Right lobe of liver (tissue), 6 donors: ENCODE measurements at regions not wholly inside any gene's neighbourhood (a gene's known extent, or its start where the extent isn't known, plus 50 kb on each side); places are given as distances from the start of the nearest gene placed in this dataset.

ENCODE experiments used
- ATAC-seq, 4 donors: fragments of 200-7000 bp; cut with Tn5 transposase; one replicate each; pipeline ENCODE4 v1.9.1; 2020; ENCODE audit warnings: mild to moderate bottlenecking in 4 of 4, moderate library complexity in 4 of 4
- DNase-seq, 3 donors: peaks; one replicate each; pipeline ENCODE4 v3.0.0-alpha.2; 2020
- H3K27ac ChIP-seq, 3 donors: fragments of 200-600 bp; one replicate each; pipeline ENCODE4 v1.8.0; 2022
- H3K27me3 ChIP-seq, 2 donors: fragments of 200-600 bp; one replicate each; pipeline ENCODE4 v1.8.0; 2022
- H3K36me3 ChIP-seq, 4 donors: fragments of 200-600 bp; sonication (generic) in 1 of 4; one replicate each; pipeline versions ENCODE4 v1.5.1 to v1.8.0; 2017 to 2022; ENCODE audit warnings: control low read depth in 1 of 4
- H3K4me1 ChIP-seq, 4 donors: fragments of 200-600 bp; sonication (generic) in 1 of 4; one replicate each; pipeline versions ENCODE4 v1.5.1 to v1.8.0; 2017 to 2022; ENCODE audit warnings: control low read depth in 1 of 4
- H3K4me3 ChIP-seq, 3 donors: fragments of 200-600 bp; one replicate each; pipeline ENCODE4 v1.8.0; 2022
- H3K9me3 ChIP-seq, 4 donors: fragments of 200-600 bp; sonication (generic) in 1 of 4; one replicate each; pipeline versions ENCODE4 v1.5.1 to v1.8.0; 2017 to 2022; ENCODE audit warnings: control low read depth in 1 of 4
- POLR2A ChIP-seq: fragments of 450-650 bp; IDR thresholded peaks from one replicate; pipeline ENCODE4 v1.6.1; 2017; ENCODE audit warnings: antibody characterized with exemption, mild to moderate bottlenecking
- WGBS: methylation state at CpG from one replicate; pipeline ENCODE4 v1.1.6; 2018; ENCODE audit warnings: low coverage, low lambda C conversion rate; ENCODE audit not compliant: insufficient coverage; ENCODE audit errors: missing lambda C conversion rate; 5-methylcytosine and 5-hydroxymethylcytosine counted together
- intact Hi-C, 2 donors: fragments of 100-400 bp; cut with DNase I; formaldehyde crosslinking; loops; one replicate each; pipeline versions ENCODE4 v1.11.2 to v1.14.1; 2022
- TF ChIP-seq, protein P1 (sequence below), 4 donors: fragments of 200-600 bp in 3 of 4; fragments of 450-650 bp in 1 of 4; IDR thresholded peaks; one replicate each; pipeline versions ENCODE4 v1.5.1 to v1.8.0; 2016 to 2022; ENCODE audit warnings: antibody characterized with exemption in 4 of 4, mild to moderate bottlenecking in 2 of 4
- donor health status: DM: no; HTN: yes; CAD: no.
- donor health status: DM: no; HTN: no; CAD: no.
- donor health status: DM: no; HTN: no; CAD: no.
- donor health status: DM: no; HTN: yes; CAD: no.
- donor health status: DM: no; HTN: yes; CAD: no.

DNA sequence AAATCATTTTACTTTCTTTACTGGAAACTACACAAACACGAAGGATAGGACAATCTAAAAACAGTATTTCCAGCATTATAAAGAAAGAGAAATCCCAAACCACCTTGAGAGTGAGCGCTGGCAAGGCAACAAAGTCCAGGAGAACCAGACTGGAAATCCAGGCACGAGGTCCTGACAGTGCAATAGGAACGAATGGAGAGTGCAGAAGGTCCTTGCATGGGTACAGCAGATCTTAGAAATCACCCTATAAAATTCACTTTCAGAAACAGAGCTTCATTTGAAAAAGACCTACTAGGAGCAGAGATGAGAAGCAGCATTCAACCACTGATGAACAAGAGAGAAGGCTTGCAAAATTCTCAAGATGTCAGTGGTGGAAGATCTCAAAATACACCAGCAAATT lies 133.7 kb upstream of the ST8SIA4 start:
- no peak for ATAC-seq

DNA sequence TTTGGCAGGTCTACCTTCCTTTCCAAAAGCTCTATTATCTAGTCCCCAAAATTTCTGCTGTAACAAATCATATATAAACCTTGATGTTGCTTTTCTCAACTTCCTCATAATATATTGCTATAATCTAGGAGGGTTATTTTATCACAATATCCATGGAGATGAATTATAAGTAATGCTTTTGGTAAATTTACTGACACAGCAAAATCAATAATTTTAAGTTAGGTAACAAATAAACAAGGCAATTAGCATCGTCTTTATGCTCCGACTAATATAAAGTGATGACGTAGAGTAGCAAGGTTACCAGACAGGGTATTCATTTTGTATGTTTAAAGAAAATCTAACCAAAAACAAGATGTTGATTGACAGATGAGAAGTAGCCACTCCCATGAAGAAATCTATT lies 132.3 kb upstream of the ST8SIA4 start:
- WGBS, result 71% methylated on average over 3 of the region's 3 CpGs
- intact Hi-C loops, result no loop called here
- TF ChIP-seq, protein P1, sequence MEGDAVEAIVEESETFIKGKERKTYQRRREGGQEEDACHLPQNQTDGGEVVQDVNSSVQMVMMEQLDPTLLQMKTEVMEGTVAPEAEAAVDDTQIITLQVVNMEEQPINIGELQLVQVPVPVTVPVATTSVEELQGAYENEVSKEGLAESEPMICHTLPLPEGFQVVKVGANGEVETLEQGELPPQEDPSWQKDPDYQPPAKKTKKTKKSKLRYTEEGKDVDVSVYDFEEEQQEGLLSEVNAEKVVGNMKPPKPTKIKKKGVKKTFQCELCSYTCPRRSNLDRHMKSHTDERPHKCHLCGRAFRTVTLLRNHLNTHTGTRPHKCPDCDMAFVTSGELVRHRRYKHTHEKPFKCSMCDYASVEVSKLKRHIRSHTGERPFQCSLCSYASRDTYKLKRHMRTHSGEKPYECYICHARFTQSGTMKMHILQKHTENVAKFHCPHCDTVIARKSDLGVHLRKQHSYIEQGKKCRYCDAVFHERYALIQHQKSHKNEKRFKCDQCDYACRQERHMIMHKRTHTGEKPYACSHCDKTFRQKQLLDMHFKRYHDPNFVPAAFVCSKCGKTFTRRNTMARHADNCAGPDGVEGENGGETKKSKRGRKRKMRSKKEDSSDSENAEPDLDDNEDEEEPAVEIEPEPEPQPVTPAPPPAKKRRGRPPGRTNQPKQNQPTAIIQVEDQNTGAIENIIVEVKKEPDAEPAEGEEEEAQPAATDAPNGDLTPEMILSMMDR (IDR thresholded peaks at IDR 0.05), result no peak
- TF ChIP-seq POLR2A, result no peak
- ATAC-seq, result no peak
- DNase-seq, result no peak
- no peaks in the 10 kb centered on the region for H3K36me3 ChIP-seq
- H3K27me3 ChIP-seq, result no peaks in the 10 kb centered on the region
- H3K4me3 ChIP-seq, result no peak overlapping the region
- no peak overlapping the region for H3K27ac ChIP-seq
- no peaks in the 10 kb centered on the region for H3K9me3 ChIP-seq
- H3K4me1 ChIP-seq, result no peaks in the 10 kb centered on the region

More for the DNA sequence above, 133.7 kb upstream of the ST8SIA4 start:
- no peak overlapping the region for H3K27ac ChIP-seq
- WGBS, result 41% methylated on average over 4 of the region's 4 CpGs
- no peaks in the 10 kb centered on the region for H3K36me3 ChIP-seq
- no peaks in the 10 kb centered on the region for H3K9me3 ChIP-seq
- intact Hi-C loops, result no loop called here
- H3K27me3 ChIP-seq, result no peaks in the 10 kb centered on the region
- no peaks in the 10 kb centered on the region for H3K4me1 ChIP-seq
- H3K4me3 ChIP-seq, result no peak overlapping the region
- TF ChIP-seq, protein P1 (IDR thresholded peaks at IDR 0.05), result no peak
- no peak for TF ChIP-seq POLR2A
- DNase-seq, result no peak

DNA sequence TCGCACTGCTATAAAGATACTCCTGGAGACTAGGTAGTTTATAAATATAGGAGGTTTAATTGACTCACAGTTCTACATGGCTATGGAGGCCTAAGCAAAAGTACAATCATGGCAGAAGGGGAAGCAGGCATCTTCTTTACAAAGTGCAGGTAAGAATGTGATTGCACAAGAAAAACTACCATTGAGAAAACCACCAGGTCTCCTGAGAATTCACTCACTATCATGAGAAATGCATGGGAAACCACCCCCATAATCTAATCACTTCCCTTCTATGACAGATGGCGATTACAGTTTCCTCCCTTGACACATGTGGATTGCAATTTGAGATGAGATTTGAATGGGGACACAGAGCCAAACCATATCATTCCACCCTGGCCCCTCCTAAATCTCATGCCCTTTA lies 121.2 kb upstream of the ST8SIA4 start:
- Histone ChIP-seq H3K36me3 (no peaks in the 10 kb centered on the region), H3K4me1 (no peaks in the 10 kb centered on the region), H3K27me3 (no peaks in the 10 kb centered on the region), H3K4me3 (no peak overlapping the region), H3K9me3 (no peaks in the 10 kb centered on the region), H3K27ac (no peak overlapping the region)
- WGBS, result 44% methylated on average over 2 of the region's 2 CpGs
- no peak for ATAC-seq
- intact Hi-C loops, result no loop called here
- DNase-seq, result no peak
- TF ChIP-seq, protein P1 (IDR thresholded peaks at IDR 0.05), result no peak
- TF ChIP-seq POLR2A, result no peak

DNA sequence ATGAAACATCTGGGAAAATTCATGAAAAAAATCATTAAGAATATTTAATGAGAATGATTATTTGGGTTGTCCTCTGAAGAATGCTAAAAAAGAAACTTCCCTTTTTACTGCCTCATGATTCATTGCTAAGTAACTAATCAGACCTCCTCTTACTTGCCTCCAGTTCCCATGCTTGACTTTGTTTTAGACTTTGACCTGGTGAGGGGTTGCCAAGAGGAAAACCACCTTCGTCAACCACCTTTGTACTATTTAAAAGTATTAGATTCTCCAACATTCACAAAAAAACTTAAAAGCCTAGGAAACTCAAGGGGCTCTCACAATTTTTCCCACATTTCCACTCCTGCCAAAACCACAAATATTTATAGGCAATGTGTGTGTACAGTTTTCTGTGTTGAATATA lies 115.2 kb upstream of the ST8SIA4 start:
- no peak overlapping the region for H3K27ac ChIP-seq
- ATAC-seq (no peak), DNase-seq (no peak)
- no peaks in the 10 kb centered on the region for H3K27me3 ChIP-seq
- no peaks in the 10 kb centered on the region for H3K36me3 ChIP-seq
- H3K4me1 ChIP-seq, result no peaks in the 10 kb centered on the region
- intact Hi-C loops, result no loop called here
- no peak for TF ChIP-seq POLR2A
- TF ChIP-seq, protein P1 (IDR thresholded peaks at IDR 0.05), result no peak
- 33% methylated on average over 1 of the region's 1 CpG for WGBS
- no peak overlapping the region for H3K4me3 ChIP-seq
- H3K9me3 ChIP-seq, result no peaks in the 10 kb centered on the region

DNA sequence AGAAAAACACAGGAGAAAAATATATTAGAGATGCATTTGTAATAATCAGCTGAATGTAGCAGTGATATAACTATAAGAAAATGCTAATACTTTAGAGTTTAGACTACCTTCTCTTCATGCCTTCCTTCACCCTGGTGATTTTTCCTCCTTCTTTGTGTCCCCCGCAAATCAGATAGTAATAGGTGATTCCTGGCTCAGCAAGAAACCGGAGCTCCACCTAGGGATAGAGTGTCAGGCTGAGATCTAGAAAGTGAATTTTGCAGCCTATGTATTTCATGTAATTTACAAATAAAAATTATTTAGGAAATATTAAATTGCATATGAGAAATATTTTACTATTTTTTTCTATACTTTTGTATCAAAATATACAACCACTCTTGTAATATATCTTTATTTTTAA lies 109.8 kb upstream of the ST8SIA4 start:
- intact Hi-C loops, result no loop called here
- Histone ChIP-seq H3K4me3 (no peak overlapping the region), H3K27ac (no peak overlapping the region), H3K27me3 (no peaks in the 10 kb centered on the region), H3K4me1 (no peaks in the 10 kb centered on the region), H3K36me3 (no peaks in the 10 kb centered on the region), H3K9me3 (no peaks in the 10 kb centered on the region)
- WGBS, result 26% methylated on average over 2 of the region's 2 CpGs
- DNase-seq, result no peak
- no peak for ATAC-seq
- no peak for TF ChIP-seq POLR2A
- TF ChIP-seq, protein P1 (IDR thresholded peaks at IDR 0.05), result no peak
